GM12878 (cell line): ENCODE measurements at regions not wholly inside any gene's neighbourhood (a gene's known extent, or its start where the extent isn't known, plus 50 kb on each side); places are given as distances from the start of the nearest gene placed in this dataset.

Source experiments
- ATAC-seq: fragments of 200-7000 bp; cut with Tn5 transposase; 3 replicates; pipeline ENCODE4 v1.9.1; 2020; ENCODE audit warnings: mild to moderate bottlenecking, moderate library complexity
- BruUV-seq: library from RNA; stranded (reverse); fragments of 400-500 nt; replicated peaks from 2 replicates; lab custom pipeline; 2021; lab: Mats Ljungman, UMichigan
- CTCF ChIA-PET: fragments of 300-600 bp; sonication (Branson Sonifier 250); formaldehyde crosslinking; extraction: SDS; loops from one replicate; lab custom pipeline; 2021; ENCODE audit warnings: inconsistent platforms; lab: Yijun Ruan, JAX
- POLR2A ChIA-PET: fragments of 350-600 bp; formaldehyde crosslinking; extraction: SDS; loops from one replicate; lab custom pipeline; 2021; ENCODE audit warnings: inconsistent platforms; lab: Charles Lee
- RAD21 ChIA-PET: fragments of 300-600 bp; sonication (Branson Sonifier 250); formaldehyde crosslinking; loops from one replicate; lab custom pipeline; 2023; ENCODE audit warnings: antibody characterized with exemption; ENCODE audit not compliant: unreplicated experiment; lab: Charles Lee
- SMC1A ChIA-PET: fragments of 300-600 bp; sonication (Branson Sonifier 250); formaldehyde crosslinking; loops from one replicate; lab custom pipeline; 2023; ENCODE audit not compliant: unreplicated experiment, uncharacterized antibody; lab: Charles Lee
- DNase-seq: peaks from one replicate; pipeline ENCODE4 v3.0.0-alpha.2; 2011; ENCODE audit warnings: low read depth, low spot score
- FAIRE-seq: peaks from 3 replicates; lab custom pipeline; 2011; peaks lifted over from hg19 to GRCh38; lab: Jason Lieb, UNC
- H2AFZ ChIP-seq: 2 replicates; pipeline ENCODE4 v1.6.0; 2011; ENCODE audit warnings: low read depth, low read length, control low read depth; ENCODE audit not compliant: control insufficient read depth
- H3K27ac ChIP-seq: 2 replicates; pipeline ENCODE4 v1.5.1; 2011; ENCODE audit warnings: control low read depth; ENCODE audit not compliant: control insufficient read depth, insufficient read depth
- H3K27me3 ChIP-seq, 2 experiments: replicated peaks in 1 of 2; 2 replicates each; pipeline versions ENCODE4 v1.6.0 to v1.6.1; 2011; ENCODE audit warnings: low read length in 1 of 2; ENCODE audit not compliant: control insufficient read depth in 2 of 2, insufficient read depth in 2 of 2
- H3K36me3 ChIP-seq, 2 experiments: 2 replicates each; pipeline ENCODE4 v1.5.1; 2011; ENCODE audit warnings: low read length in 1 of 2; ENCODE audit not compliant: control insufficient read depth in 2 of 2, insufficient read depth in 2 of 2
- H3K4me1 ChIP-seq: 2 replicates; pipeline ENCODE4 v1.6.1; 2011; ENCODE audit warnings: mild to moderate bottlenecking, low read length, moderate library complexity, mixed read lengths; ENCODE audit not compliant: control insufficient read depth, insufficient read depth
- H3K4me2 ChIP-seq: 2 replicates; pipeline ENCODE4 v1.6.0; 2011; ENCODE audit warnings: control low read depth; ENCODE audit not compliant: control insufficient read depth, insufficient read depth
- H3K4me3 ChIP-seq: fragments of 200-600 bp; sonication (generic); 2 replicates; pipeline ENCODE4 v1.5.1; 2016
- H3K79me2 ChIP-seq: 2 replicates; pipeline ENCODE4 v1.6.0; 2011; ENCODE audit warnings: low read length; ENCODE audit not compliant: control insufficient read depth, insufficient read depth
- H3K9ac ChIP-seq: 2 replicates; pipeline ENCODE4 v1.8.0; 2011; ENCODE audit warnings: low read length, control low read depth, mixed read lengths; ENCODE audit not compliant: control insufficient read depth, insufficient read depth
- H3K9me3 ChIP-seq: replicated peaks from 3 replicates; pipeline ENCODE4 v1.5.1; 2011; ENCODE audit warnings: mild to moderate bottlenecking, low read length; ENCODE audit not compliant: control insufficient read depth, insufficient read depth
- H4K20me1 ChIP-seq: 2 replicates; pipeline ENCODE4 v1.6.0; 2011; ENCODE audit not compliant: control insufficient read depth, insufficient read depth
- HDAC2 ChIP-seq: fragments of 200-600 bp; sonication (generic); IDR thresholded peaks from 2 replicates; pipeline ENCODE4 v1.6.1; 2017
- PAX8 ChIP-seq: fragments of 450-650 bp; IDR thresholded peaks from 2 replicates; pipeline ENCODE4 v1.6.1; 2017; ENCODE audit warnings: mild to moderate bottlenecking, moderate library complexity
- POLR2AphosphoS5 ChIP-seq: IDR thresholded peaks from 2 replicates; pipeline ENCODE4 v1.6.1; 2011; ENCODE audit warnings: mild to moderate bottlenecking, low read length, inconsistent platforms
- SP1 ChIP-seq: IDR thresholded peaks from one replicate; pipeline ENCODE4 v1.6.1; 2011; ENCODE audit warnings: low read depth, low read length
- TCF12 ChIP-seq: IDR thresholded peaks from 2 replicates; pipeline ENCODE4 v1.6.1; 2011; ENCODE audit warnings: low read depth, mild to moderate bottlenecking, low read length
- TCF7 ChIP-seq: IDR thresholded peaks from 2 replicates; pipeline ENCODE4 v1.6.1; 2014; ENCODE audit warnings: antibody characterized with exemption, borderline replicate concordance
- YBX1 ChIP-seq: fragments of 450-650 bp; IDR thresholded peaks from 2 replicates; pipeline ENCODE4 v1.6.1; 2016; ENCODE audit warnings: antibody characterized with exemption
- ZNF217 ChIP-seq: fragments of 450-650 bp; IDR thresholded peaks from 2 replicates; pipeline ENCODE4 v1.6.1; 2017; ENCODE audit warnings: antibody characterized with exemption, mild to moderate bottlenecking
- ZNF274 ChIP-seq: IDR thresholded peaks from one replicate; pipeline ENCODE4 v1.8.0; 2011; ENCODE audit not compliant: insufficient read length, insufficient read depth
- WGBS: methylation state at CpG from one replicate; pipeline ENCODE4 v1.1.6; 2016; ENCODE audit warnings: low lambda C conversion rate; ENCODE audit not compliant: insufficient replicate concordance, insufficient coverage; ENCODE audit errors: missing lambda C conversion rate; 5-methylcytosine and 5-hydroxymethylcytosine counted together
- in situ Hi-C: fragments of 300-500 bp; cut with MboI; formaldehyde crosslinking; loops from 9 replicates; pipeline ENCODE4 v1.14.3; 2018; ENCODE audit warnings: mixed read lengths
- intact Hi-C: fragments of 100-400 bp; cut with micrococcal nuclease; formaldehyde crosslinking; loops from one replicate; pipeline ENCODE4 v1.14.2; 2022; ENCODE audit not compliant: unreplicated experiment

DNA sequence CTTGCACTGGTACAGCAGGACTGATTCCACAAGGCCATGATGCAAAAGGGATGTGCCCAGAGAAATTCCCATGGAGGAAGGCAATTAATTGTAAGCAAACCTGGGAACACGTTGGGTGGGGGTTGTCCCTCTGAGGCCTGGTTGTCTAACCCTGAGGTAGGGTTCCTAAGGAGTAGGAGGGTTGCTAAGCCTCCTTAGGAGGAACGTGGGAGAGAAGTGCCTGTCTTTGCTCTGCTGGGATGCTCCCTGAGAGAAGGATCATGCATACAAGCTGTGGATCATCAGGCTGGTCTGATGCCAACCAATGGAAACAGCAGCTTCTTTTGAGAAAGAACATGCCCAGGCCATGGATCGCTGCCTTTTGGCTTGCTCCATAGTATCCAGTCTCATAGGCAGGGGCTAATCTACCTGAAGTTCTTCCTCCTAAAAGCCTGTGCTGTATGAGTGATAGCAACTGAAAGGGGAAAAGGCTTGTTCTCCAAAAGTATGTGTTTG is 203.7 kb upstream of the NPVF start:
- CTCF ChIA-PET = no interaction called here
- no peak for TF ChIP-seq SP1
- TF ChIP-seq ZNF217 = no peak
- TF ChIP-seq, all 136 proteins: peak for 0
- in situ Hi-C loops = no loop called here
- H2AFZ ChIP-seq = no peak overlapping the region
- H3K79me2 ChIP-seq = no peaks in the 10 kb centered on the region
- no peaks in the 10 kb centered on the region for H3K4me1 ChIP-seq
- H3K9ac ChIP-seq = no peak overlapping the region
- no peaks in the 10 kb centered on the region for H3K36me3 ChIP-seq
- intact Hi-C loops = no loop called here
- H3K27me3 ChIP-seq = no peaks in the 10 kb centered on the region; a peak in 1 of 4 replicates
- H3K4me2 ChIP-seq = no peak overlapping the region
- ChIA-PET SMC1A (no interaction called here), RAD21 (no interaction called here), POLR2A (no interaction called here)
- H3K27ac ChIP-seq = no peak overlapping the region
- no peak overlapping the region for H3K4me3 ChIP-seq
- no peaks in the 10 kb centered on the region for H4K20me1 ChIP-seq
- FAIRE-seq (no peak), ATAC-seq (no peak), DNase-seq (no peak)
- H3K9me3 ChIP-seq = no peaks in the 10 kb centered on the region
- no TSS peak for BruUV-seq
- 0% methylated on average over 3 of the region's 3 CpGs for WGBS

DNA sequence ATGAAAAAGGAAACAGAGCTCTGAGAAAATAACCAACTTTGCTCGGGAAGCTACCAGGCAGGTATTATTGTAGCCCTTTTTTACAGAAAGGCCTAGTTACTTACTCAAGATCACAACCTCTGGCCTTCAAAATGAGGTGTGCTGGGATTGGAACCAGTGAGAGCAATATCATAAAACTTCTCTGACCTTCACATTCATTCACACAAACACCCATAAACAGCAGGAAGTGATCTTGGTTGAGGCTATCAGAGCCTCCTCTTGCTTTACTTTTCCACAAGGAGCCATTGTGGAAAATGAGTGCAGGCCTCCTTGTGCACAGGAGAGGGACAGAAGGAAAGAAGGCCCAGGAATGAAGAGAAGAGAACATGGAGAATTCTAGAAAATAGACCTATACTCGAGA is 204.5 kb upstream of the NPVF start:
- Histone ChIP-seq H3K4me2 (no peak overlapping the region), H2AFZ (no peak overlapping the region), H3K9me3 (no peaks in the 10 kb centered on the region), H4K20me1 (no peaks in the 10 kb centered on the region), H3K4me1 (no peaks in the 10 kb centered on the region), H3K27ac (no peak overlapping the region), H3K9ac (no peak overlapping the region), H3K27me3 (no peaks in the 10 kb centered on the region; a peak in 1 of 4 replicates), H3K79me2 (no peaks in the 10 kb centered on the region), H3K36me3 (no peaks in the 10 kb centered on the region), H3K4me3 (no peak overlapping the region)
- in situ Hi-C loops = no loop called here
- ChIA-PET CTCF (no interaction called here), RAD21 (no interaction called here), SMC1A (no interaction called here), POLR2A (interaction anchor here (0.5 kb wide), 1 partner anchor 1497 kb away, joined by 3 read pairs; no protein-coding TSS in a partner anchor)
- ATAC-seq = no peak
- no peak for FAIRE-seq
- 18% methylated on average over 2 of the region's 2 CpGs for WGBS
- TF ChIP-seq POLR2AphosphoS5 (no peak), HDAC2 (no peak), ZNF274 (no peak), YBX1 (no peak), PAX8 (no peak), TCF7 (no peak), TCF12 (no peak)
- BruUV-seq = no TSS peak
- intact Hi-C loops = no loop called here
- DNase-seq = no peak
